Neural cell (in vitro differentiated cells): ENCODE measurements at regions not wholly inside any gene's neighbourhood (a gene's known extent, or its start where the extent isn't known, plus 50 kb on each side); places are given as distances from the start of the nearest gene placed in this dataset.

Source experiments
- H2AFZ ChIP-seq: fragments of 200-600, 300-800 bp; sonication (generic), shearing (Covaris generic); 2 replicates; pipeline ENCODE4 v1.6.0; 2014; ENCODE audit warnings: low read depth, mild to moderate bottlenecking, antibody characterized with exemption, low read length, moderate library complexity
- H3F3A ChIP-seq: fragments of 200-600 bp; shearing (Covaris generic); 2 replicates; pipeline ENCODE4 v1.6.1; 2016; ENCODE audit warnings: mild to moderate bottlenecking, moderate library complexity, mixed read lengths, antibody characterized with exemption, low read length; ENCODE audit not compliant: insufficient read depth, poor library complexity, severe bottlenecking
- H3K27ac ChIP-seq: fragments of 200-600, 300-800 bp; sonication (generic), shearing (Covaris generic); 2 replicates; pipeline ENCODE4 v1.5.1; 2014; ENCODE audit warnings: mild to moderate bottlenecking, low read length, moderate library complexity
- H3K27me3 ChIP-seq: fragments of 300-800, 200-600 bp; sonication (generic), shearing (Covaris generic); 2 replicates; pipeline ENCODE4 v1.6.0; 2014; ENCODE audit warnings: mild to moderate bottlenecking, low read depth, low read length, moderate library complexity; ENCODE audit not compliant: insufficient read depth
- H3K36me3 ChIP-seq: fragments of 300-800, 200-600 bp; sonication (generic), shearing (Covaris generic); 2 replicates; pipeline ENCODE4 v1.5.1; 2014; ENCODE audit warnings: mild to moderate bottlenecking, antibody characterized with exemption, low read length, moderate library complexity; ENCODE audit not compliant: insufficient read depth
- H3K4me2 ChIP-seq: fragments of 300-800, 200-600 bp; sonication (generic), shearing (Covaris generic); 2 replicates; pipeline ENCODE4 v1.6.0; 2014; ENCODE audit warnings: mild to moderate bottlenecking, low read length
- H3K4me3 ChIP-seq: fragments of 300-800, 200-600 bp; sonication (generic), shearing (Covaris generic); 2 replicates; pipeline ENCODE4 v1.5.1; 2014; ENCODE audit warnings: mild to moderate bottlenecking, low read length, moderate library complexity
- H3K79me2 ChIP-seq: fragments of 200-600 bp; shearing (Covaris generic); replicated peaks from 2 replicates; pipeline ENCODE4 v1.6.0; 2014; ENCODE audit warnings: mild to moderate bottlenecking, low read length, moderate library complexity; ENCODE audit not compliant: insufficient read depth
- H3K9ac ChIP-seq: fragments of 300-800, 200-600 bp; sonication (generic), shearing (Covaris generic); 2 replicates; pipeline ENCODE4 v1.6.1; 2016; ENCODE audit warnings: mild to moderate bottlenecking, low read length, mixed read lengths
- H3K9me2 ChIP-seq: fragments of 200-600 bp; shearing (Covaris generic); 2 replicates; pipeline ENCODE4 v1.6.1; 2016; ENCODE audit warnings: mild to moderate bottlenecking, low read length, mixed read lengths; ENCODE audit not compliant: insufficient read depth
- H3K9me3 ChIP-seq: fragments of 200-600, 300-800 bp; sonication (generic), shearing (Covaris generic); 2 replicates; pipeline ENCODE4 v1.6.1; 2016; ENCODE audit warnings: mild to moderate bottlenecking, mixed run types, low read length, moderate library complexity, mixed read lengths
- H4K20me1 ChIP-seq: fragments of 200-600 bp; shearing (Covaris generic); 2 replicates; pipeline ENCODE4 v1.6.1; 2016; ENCODE audit warnings: mild to moderate bottlenecking, mixed run types; ENCODE audit not compliant: insufficient read depth
- EP300 ChIP-seq: fragments of 450-650 bp; conservative IDR thresholded peaks from 2 replicates; pipeline ENCODE4 v1.6.1; 2014; ENCODE audit warnings: antibody characterized with exemption, mild to moderate bottlenecking, moderate library complexity; ENCODE audit not compliant: poor library complexity, severe bottlenecking
- EZH2 ChIP-seq: fragments of 200-600, 300-800 bp; shearing (Covaris generic), sonication (generic); IDR thresholded peaks from 2 replicates; pipeline ENCODE4 v1.6.1; 2014; ENCODE audit warnings: antibody characterized with exemption, low read length, borderline replicate concordance, mild to moderate bottlenecking; ENCODE audit not compliant: insufficient read depth, poor library complexity, severe bottlenecking
- MXI1 ChIP-seq: fragments of 450-650 bp; conservative IDR thresholded peaks from 2 replicates; pipeline ENCODE4 v1.6.1; 2014; ENCODE audit warnings: antibody characterized with exemption, mild to moderate bottlenecking; ENCODE audit not compliant: poor library complexity, severe bottlenecking
- POLR2AphosphoS5 ChIP-seq: IDR thresholded peaks from 2 replicates; pipeline ENCODE4 v1.6.1; 2012
- RAD21 ChIP-seq: fragments of 450-650 bp; conservative IDR thresholded peaks from 2 replicates; pipeline ENCODE4 v1.6.1; 2014; ENCODE audit warnings: antibody characterized with exemption, mild to moderate bottlenecking, moderate library complexity
- SMC3 ChIP-seq: fragments of 450-650 bp; conservative IDR thresholded peaks from 2 replicates; pipeline ENCODE4 v1.6.1; 2014; ENCODE audit warnings: antibody characterized with exemption, mild to moderate bottlenecking, moderate library complexity; ENCODE audit not compliant: poor library complexity
- TAF1 ChIP-seq: IDR thresholded peaks from 2 replicates; pipeline ENCODE4 v1.6.1; 2012; ENCODE audit warnings: low read depth
- TF ChIP-seq, protein P1 (sequence below): fragments of 450-650 bp; IDR thresholded peaks from 2 replicates; pipeline ENCODE4 v1.5.1; 2014; ENCODE audit warnings: antibody characterized with exemption, mild to moderate bottlenecking, moderate library complexity; ENCODE audit not compliant: poor library complexity, severe bottlenecking
- TF ChIP-seq, protein P2 (sequence below): IDR thresholded peaks from 2 replicates; pipeline ENCODE4 v1.6.1; 2012; ENCODE audit warnings: borderline replicate concordance

- H3K4me2 ChIP-seq = no peak overlapping the region
- no peaks in the 10 kb centered on the region for H3K36me3 ChIP-seq
- no peak overlapping the region for H2AFZ ChIP-seq
- no peaks in the 10 kb centered on the region for H3K79me2 ChIP-seq
- TF ChIP-seq TAF1 = no peak
- no peak for TF ChIP-seq SMC3
- no peak for TF ChIP-seq EZH2
- TF ChIP-seq POLR2AphosphoS5 = no peak
- no peak for TF ChIP-seq MXI1
- TF ChIP-seq, protein P1, sequence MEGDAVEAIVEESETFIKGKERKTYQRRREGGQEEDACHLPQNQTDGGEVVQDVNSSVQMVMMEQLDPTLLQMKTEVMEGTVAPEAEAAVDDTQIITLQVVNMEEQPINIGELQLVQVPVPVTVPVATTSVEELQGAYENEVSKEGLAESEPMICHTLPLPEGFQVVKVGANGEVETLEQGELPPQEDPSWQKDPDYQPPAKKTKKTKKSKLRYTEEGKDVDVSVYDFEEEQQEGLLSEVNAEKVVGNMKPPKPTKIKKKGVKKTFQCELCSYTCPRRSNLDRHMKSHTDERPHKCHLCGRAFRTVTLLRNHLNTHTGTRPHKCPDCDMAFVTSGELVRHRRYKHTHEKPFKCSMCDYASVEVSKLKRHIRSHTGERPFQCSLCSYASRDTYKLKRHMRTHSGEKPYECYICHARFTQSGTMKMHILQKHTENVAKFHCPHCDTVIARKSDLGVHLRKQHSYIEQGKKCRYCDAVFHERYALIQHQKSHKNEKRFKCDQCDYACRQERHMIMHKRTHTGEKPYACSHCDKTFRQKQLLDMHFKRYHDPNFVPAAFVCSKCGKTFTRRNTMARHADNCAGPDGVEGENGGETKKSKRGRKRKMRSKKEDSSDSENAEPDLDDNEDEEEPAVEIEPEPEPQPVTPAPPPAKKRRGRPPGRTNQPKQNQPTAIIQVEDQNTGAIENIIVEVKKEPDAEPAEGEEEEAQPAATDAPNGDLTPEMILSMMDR = no peak
- no peaks in the 10 kb centered on the region for H3K27me3 ChIP-seq
- no peaks in the 10 kb centered on the region for H3K9me3 ChIP-seq
- no peak overlapping the region for H3K27ac ChIP-seq
- no peaks in the 10 kb centered on the region for H4K20me1 ChIP-seq
- H3K4me3 ChIP-seq = no peak overlapping the region
- H3F3A ChIP-seq = no peaks in the 10 kb centered on the region
- H3K9me2 ChIP-seq = no peaks in the 10 kb centered on the region
- H3K9ac ChIP-seq = no peak overlapping the region
Measured at GRCh38 chr21:35619184-35619583, 441.1 kb downstream of the SETD4 start.

GRCh38 chr21:35617491-35617890 is 442.8 kb downstream of the SETD4 start:
- no peaks in the 10 kb centered on the region for H3K79me2 ChIP-seq
- H3K27ac ChIP-seq = no peak overlapping the region
- H3K27me3 ChIP-seq = no peaks in the 10 kb centered on the region
- no peak overlapping the region for H3K4me2 ChIP-seq
- TF ChIP-seq, protein P2, sequence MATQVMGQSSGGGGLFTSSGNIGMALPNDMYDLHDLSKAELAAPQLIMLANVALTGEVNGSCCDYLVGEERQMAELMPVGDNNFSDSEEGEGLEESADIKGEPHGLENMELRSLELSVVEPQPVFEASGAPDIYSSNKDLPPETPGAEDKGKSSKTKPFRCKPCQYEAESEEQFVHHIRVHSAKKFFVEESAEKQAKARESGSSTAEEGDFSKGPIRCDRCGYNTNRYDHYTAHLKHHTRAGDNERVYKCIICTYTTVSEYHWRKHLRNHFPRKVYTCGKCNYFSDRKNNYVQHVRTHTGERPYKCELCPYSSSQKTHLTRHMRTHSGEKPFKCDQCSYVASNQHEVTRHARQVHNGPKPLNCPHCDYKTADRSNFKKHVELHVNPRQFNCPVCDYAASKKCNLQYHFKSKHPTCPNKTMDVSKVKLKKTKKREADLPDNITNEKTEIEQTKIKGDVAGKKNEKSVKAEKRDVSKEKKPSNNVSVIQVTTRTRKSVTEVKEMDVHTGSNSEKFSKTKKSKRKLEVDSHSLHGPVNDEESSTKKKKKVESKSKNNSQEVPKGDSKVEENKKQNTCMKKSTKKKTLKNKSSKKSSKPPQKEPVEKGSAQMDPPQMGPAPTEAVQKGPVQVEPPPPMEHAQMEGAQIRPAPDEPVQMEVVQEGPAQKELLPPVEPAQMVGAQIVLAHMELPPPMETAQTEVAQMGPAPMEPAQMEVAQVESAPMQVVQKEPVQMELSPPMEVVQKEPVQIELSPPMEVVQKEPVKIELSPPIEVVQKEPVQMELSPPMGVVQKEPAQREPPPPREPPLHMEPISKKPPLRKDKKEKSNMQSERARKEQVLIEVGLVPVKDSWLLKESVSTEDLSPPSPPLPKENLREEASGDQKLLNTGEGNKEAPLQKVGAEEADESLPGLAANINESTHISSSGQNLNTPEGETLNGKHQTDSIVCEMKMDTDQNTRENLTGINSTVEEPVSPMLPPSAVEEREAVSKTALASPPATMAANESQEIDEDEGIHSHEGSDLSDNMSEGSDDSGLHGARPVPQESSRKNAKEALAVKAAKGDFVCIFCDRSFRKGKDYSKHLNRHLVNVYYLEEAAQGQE = no peak
- TF ChIP-seq RAD21 (no peak), SMC3 (no peak), POLR2AphosphoS5 (no peak), EZH2 (no peak), TAF1 (no peak), MXI1 (no peak), EP300 (no peak)
- TF ChIP-seq, protein P1 = no peak
- H3F3A ChIP-seq = no peaks in the 10 kb centered on the region
- H3K4me3 ChIP-seq = no peak overlapping the region
- no peaks in the 10 kb centered on the region for H3K36me3 ChIP-seq
- H3K9ac ChIP-seq = no peak overlapping the region
- H4K20me1 ChIP-seq = no peaks in the 10 kb centered on the region
- H3K9me3 ChIP-seq = no peaks in the 10 kb centered on the region
- no peaks in the 10 kb centered on the region for H3K9me2 ChIP-seq
- no peak overlapping the region for H2AFZ ChIP-seq
